NT2/D1 (cell line): ENCODE measurements at regions not wholly inside any gene's neighbourhood (a gene's known extent, or its start where the extent isn't known, plus 50 kb on each side); places are given as distances from the start of the nearest gene placed in this dataset.

Experiments
- SUZ12 ChIP-seq: IDR thresholded peaks from 2 replicates; pipeline ENCODE4 v1.6.1; 2011; ENCODE audit not compliant: insufficient read length, insufficient read depth; ENCODE audit errors: extremely low read depth
- YY1 ChIP-seq: IDR thresholded peaks from 2 replicates; pipeline ENCODE4 v1.6.1; 2011; ENCODE audit not compliant: insufficient read length, insufficient read depth
- ZNF274 ChIP-seq: IDR thresholded peaks from 2 replicates; pipeline ENCODE4 v1.6.1; 2011; ENCODE audit warnings: mild to moderate bottlenecking, low read depth, low read length

DNA sequence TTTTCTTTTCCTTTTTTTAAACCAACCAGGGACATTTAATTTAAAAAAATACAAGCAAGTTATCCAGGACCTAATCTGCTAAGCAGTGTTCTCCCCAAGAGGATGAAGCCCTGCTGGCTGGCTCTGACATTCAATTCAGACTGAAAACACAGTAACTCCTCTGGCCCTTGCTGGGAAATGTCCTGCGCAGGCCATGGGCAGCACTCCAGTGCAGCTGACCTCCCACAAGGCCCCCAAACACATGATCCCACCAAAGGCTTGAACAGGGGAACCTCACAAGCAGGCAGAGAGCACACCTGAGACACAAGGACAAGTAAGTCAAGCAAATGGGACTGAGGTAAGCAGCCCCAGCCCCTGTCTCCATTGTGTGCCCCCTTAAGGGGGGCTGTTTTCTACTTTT lies 56.9 kb upstream of the FHIP2A start:
- TF ChIP-seq ZNF274, result no peak
- TF ChIP-seq YY1, result no peak
- TF ChIP-seq SUZ12, result no peak
